CD1c-positive myeloid dendritic cell (primary cell): ENCODE measurements at regions not wholly inside any gene's neighbourhood (a gene's known extent, or its start where the extent isn't known, plus 50 kb on each side); places are given as distances from the start of the nearest gene placed in this dataset.
"Not testable (repeated sequence)": the region's sequence is repeated elsewhere in the genome, so short reads cannot be mapped to it uniquely, and the experiment has no call there.

Experiments used
- DNase-seq: peaks from one replicate; pipeline ENCODE4 v3.0.0-alpha.2; 2016; ENCODE audit errors: extremely low spot score

- DNase-seq = no peak
Measured at GRCh38 chr15:70398694-70399093, 301.0 kb upstream of the TLE3 start.

- DNase-seq = no peak
Measured at GRCh38 chr15:70396807-70397206, 299.1 kb upstream of the TLE3 start.

- DNase-seq = no peak
Measured at GRCh38 chr15:70395164-70395563, 297.4 kb upstream of the TLE3 start.

DNA sequence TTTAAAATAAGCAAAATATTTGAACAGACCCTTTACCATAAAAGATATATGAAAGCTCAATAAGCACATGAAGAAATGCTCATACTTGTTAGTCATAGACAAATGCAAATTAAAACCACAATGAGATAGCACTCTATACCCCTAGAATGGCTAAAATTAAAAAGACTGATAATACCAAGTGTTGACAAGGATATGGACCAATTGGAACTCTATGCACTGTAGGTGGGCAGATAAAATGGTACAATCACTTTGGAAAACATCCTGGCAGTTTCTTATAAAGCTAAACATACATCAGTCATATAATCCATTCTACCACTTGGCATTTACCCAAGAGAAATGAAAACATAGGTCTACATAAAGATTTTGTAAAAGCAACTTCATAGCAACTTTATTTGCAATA is 293.0 kb upstream of the TLE3 start:
- no peak for DNase-seq

DNA sequence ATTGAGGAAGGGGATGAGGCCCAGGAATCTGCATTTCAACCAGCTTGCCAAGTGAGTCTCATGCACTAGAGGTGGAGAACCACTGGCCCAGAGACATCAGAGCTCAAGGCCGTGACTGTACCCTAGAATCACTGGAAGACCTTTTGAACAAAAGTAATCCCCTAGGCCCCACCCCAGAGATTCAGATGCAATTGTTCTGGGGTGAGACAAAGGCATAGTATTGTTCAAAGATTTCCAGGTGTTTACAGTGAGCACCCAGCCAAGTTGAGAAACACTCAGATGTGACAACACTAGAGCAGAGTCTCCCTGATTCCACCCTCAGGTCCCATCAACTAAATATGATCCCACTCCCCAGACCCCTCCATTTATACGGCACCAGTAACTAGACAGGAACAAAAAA is 290.3 kb upstream of the TLE3 start:
- no peak for DNase-seq

DNA sequence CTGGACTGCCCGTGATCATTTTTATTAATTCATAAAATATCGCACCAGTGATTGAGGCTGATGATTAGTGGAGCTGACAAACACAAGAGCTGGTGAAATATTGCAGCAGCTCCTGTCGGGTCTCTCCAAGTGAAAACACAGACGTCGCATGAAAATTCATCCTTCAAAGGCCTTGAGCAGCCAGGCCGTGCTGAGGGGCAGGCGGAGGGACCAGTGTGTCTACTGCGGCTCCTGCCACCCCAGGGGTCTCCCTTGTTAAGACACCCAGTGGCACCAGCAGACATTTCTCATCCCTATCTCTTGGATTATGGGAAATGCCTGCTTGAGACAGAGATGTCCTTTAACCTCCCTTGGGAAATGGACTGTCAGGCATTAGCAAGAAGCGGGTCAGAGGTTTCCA is 289.4 kb upstream of the TLE3 start:
- DNase-seq = no peak

DNA sequence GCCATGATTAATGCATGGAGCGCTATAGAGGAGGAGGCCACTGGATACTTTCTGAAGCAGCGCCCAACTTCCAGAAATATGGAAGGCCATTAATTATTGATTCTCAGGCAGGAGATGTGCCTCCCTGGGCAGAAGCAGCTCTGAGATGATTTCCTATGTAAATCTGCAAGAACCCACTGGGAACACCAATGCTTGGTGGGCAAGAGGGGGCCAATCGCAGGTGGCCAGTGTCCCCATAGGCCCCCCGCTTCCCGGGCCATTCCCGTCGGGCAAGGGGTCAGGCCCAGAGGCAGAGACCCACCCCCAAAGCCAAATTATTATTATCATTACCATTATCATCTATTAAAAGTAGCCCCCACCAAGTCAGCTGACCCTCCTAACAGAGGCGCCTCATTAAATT is 288.0 kb upstream of the TLE3 start:
- DNase-seq = no peak

DNA sequence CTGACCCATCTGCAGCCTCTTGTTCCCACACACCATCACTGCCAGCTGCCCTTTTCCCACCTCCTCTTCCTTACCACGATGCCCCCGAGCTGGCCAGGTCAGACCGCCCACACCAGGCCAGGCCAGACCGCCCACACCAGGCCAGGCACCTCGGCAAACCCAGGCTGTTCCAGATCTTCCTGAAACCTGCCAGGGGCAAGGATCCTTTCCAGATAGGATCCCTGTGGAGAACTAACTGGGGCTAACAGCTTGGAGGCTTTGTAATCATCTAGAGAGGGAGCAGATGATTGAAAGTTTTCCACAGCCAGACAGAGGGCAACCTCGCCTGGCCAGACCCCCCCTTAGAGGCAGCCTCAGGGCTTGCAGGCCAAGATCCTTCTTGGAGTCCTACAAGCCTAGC is 287.3 kb upstream of the TLE3 start:
- no peak for DNase-seq

DNA sequence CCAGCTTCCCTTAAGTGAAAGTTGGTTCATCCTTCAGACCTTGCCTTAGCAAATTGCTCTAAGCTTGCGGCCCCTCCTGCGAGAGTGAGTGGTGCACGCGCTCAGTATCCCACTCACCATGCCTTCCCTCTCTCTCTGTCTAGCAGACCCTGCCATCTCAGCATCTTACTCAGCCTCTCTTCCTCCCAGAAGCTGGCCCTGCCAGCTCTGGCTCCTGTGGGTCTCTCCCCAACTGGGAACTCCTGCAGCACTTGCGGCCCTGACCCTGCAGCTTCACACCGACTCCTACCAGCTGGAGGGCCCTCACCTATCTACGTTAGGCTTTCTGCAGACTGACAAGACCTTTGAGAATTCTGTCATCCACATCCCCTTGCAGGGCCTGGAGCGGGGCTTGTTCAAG is 286.1 kb upstream of the TLE3 start:
- DNase-seq = no peak

GRCh38 chr15:70382762-70383458 is 285.2 kb upstream of the TLE3 start:
- DNase-seq = no peak

- DNase-seq = no peak
Measured at GRCh38 chr15:70382009-70382749, 284.5 kb upstream of the TLE3 start.

GRCh38 chr15:70379938-70380883 is 282.5 kb upstream of the TLE3 start:
- no peak for DNase-seq

DNA sequence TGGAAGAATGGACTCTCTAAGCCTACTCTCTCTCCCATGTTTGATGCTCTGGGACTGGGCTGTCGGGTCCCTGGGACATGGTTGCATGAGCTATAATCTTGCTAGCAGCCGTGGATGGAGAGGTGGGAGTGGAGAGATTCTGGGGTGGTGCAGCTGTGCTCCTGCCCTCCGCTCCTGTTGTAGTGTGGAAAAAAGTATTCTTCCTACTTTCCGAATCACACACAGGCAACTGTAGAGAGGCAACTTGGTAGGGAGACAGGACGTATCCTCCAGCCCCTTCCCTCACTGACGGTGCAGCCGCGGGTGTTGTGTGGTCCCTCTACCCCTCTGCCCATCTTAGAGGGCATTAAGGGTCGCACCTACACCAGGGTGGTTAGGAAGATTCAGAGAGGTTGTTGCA is 281.4 kb upstream of the TLE3 start:
- no peak for DNase-seq

DNA sequence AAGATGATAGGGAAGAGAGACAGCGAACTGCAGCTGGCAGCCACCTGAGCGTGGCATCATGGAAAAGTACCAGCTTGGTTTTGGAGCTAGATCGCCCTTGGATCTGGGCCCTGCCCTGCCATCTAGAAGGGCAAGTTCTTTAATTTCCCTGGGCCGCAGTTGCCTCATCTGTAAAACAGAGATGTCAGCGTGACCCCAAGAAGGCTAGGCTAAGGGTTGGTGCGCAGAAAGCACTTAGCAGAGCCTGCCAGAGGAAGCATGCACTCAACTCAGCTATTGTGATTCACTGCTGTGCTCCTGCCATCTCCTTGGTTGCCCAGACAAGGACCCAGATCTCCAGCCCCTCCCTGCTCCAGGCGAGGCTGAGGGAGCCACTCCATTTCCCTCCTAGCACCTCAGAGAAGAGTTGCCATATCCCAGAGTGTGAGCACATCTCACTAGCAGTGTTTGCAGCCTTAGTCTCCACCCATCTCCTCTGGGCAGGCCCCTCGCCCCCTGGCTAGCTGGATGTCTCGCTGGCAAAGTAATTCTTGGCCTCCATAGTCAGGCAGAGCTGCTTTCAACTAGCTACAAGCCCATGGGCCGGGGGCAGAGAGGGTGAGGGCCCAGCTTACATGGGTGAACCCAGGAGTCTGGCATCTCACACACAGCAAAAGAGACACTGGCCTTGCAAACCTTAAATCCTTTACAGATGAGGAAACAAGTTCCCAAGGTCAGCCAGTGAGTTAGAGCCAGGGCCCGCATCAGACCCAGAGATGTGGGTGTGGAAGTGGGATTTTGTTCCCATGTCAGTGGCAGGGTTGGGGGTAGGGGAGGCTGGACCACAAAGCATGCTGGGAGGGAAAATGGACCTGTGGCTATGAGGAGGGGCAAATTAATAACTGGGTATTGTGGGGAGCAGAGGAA is 280.7 kb upstream of the TLE3 start:
- DNase-seq = no peak

DNA sequence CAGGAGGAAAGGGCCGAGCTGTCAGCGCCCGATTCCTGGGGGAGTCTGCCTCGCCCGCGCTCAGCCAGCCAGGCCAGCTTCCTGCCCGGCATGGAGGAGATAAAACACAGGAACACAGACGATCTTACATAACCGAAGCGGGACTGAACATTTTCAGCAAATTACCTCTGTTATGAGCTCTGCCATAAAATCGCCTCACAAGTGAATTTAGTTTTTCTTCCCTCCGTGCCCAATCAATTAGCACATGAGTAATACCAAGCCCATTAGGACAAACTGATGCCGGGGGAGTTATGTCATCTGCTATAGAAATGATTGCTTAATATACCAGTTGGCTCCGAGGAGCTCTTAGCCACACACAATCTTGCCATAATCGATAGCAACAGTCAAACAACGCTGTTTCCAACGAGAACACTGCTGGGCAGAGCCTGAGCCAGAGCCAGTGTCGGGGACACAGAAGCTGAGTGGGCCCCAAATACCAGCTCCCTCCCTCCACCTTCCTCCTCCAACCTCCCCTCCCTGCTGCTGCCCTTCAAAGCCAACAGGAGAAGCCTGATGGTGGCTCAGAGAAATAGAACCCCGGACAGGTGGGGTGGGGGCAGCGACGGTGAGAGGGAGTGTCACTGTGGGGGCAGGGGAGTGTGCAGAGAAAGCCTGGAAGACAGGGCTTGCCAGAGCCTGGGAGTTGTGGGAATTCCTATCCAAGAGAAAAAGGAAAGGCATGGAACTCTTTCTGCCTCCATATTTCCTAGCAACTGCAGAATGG is 279.4 kb upstream of the TLE3 start:
- DNase-seq = peak; percentile 29

DNA sequence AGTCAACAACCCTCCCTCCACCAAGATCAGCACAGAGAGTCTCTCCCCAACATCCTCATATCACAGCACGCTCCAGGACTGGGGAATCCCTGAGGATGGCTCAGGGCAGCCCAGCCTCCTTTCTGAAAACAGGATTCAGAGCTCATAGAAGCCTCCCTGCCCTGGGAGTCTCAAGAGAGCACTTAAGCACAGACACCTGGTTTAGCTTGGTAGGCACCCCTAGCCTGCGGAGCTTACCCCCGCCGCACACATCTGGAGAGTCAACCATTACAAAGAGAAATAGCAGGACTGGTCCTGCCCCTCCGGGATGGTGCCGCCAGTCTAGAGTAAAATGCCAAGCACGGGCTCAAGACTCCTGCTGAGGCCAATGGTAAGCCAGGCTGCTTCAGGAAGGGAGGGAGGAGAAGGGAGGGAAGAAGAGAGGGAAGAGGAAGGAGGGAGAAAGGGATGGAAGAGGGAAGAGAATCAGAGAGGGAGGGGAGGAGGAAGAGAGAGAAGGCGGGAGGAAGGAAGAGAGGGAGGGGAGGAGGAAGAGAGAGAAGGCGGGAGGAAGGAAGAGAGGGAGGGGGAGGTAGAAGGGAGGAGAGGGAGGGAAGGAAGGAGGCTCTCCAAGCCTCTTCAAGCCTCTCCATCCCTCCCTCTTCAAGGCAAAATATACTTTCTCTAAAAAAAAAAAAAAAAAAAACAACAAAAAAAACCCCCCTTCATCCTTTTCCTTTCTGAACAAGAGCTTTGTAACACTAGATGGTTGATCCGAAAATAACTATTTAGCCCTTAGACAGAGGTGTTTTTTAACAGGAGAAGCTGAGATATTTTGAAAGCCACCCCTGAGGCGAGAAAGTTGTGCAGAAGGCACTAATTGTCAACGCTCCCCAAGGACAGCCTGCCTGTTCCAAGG is 278.6 kb upstream of the TLE3 start:
- DNase-seq = no peak

GRCh38 chr15:70375586-70375985 is 277.9 kb upstream of the TLE3 start:
- DNase-seq = no peak

GRCh38 chr15:70375006-70375431 is 277.3 kb upstream of the TLE3 start:
- DNase-seq = peak; percentile 36

DNA sequence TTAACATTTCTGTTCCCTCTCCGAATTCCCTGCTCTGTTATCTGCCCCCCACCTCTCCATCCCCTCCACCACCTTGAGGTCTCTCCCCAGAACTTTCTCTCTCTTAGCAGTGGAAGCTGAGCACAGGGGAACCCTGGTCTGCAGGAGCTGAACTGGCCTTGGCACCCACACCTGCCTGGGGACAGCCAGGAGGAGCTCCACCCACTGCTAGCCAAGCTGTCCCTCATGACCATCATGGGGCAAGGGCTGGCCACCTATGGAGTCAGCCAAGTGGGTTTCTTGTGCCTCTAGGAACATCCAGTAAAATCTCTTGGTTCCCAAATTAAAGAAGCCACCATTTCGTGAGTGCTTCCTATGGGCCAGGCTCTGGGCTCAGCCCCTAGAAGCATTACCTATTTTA is 276.4 kb upstream of the TLE3 start:
- no peak for DNase-seq

- DNase-seq = not testable (repeated sequence)
Measured at GRCh38 chr15:70373439-70373838, 275.7 kb upstream of the TLE3 start.
